Epidermal melanocyte (primary cell): ENCODE measurements at regions not wholly inside any gene's neighbourhood (a gene's known extent, or its start where the extent isn't known, plus 50 kb on each side); places are given as distances from the start of the nearest gene placed in this dataset.

ENCODE experiments used
- DNase-seq: peaks from one replicate; pipeline ENCODE4 v3.0.0; 2011; ENCODE audit warnings: low spot score; ENCODE audit not compliant: insufficient read length

DNA sequence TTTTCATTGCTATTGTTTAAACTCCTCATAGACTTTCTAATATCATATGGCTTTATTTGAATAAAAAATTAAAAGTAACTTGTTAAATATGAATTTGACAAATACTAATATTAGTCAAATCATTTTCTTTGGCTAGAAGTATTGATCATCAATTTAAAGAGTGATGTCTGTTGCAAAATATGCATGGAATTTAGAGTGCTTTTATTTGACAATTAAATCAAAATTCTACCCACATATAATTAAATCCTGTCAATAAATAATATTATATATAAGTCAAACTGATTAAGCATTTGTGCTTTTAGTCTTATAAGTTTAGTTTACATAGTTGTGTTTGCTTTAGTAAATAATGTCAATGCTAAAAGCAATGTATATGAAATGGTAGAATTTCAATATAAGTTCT is 318.6 kb upstream of the ROBO1 start:
- no peak for DNase-seq

- DNase-seq, result no peak
Measured at GRCh38 chr3:80079886-80080285, 312.1 kb upstream of the ROBO1 start.

- DNase-seq, result no peak
Measured at GRCh38 chr3:80068459-80068858, 300.7 kb upstream of the ROBO1 start.

GRCh38 chr3:80063535-80063934 is 295.7 kb upstream of the ROBO1 start:
- no peak for DNase-seq

- no peak for DNase-seq
Measured at GRCh38 chr3:80060664-80061063, 292.9 kb upstream of the ROBO1 start.

GRCh38 chr3:80055306-80055705 is 287.5 kb upstream of the ROBO1 start:
- no peak for DNase-seq

DNA sequence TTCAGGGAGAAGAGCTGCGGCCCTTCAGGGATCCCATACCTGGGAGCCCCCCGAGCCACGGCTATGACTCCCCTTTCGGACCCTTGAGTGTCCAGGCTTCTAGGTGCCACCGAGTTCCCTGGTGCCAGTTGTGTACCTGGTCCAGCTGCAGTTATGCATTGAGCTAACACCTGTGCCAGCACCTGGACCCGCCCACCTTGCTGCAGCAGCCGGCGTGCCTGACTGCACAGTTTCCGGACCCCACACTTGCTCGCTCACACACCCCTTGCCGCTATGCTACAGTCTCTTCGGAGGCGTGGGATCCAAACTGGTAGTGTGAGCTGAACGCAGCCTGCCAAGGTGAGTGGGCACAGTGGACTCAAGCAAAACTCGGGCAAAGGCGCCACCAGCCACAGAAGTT is 284.5 kb upstream of the ROBO1 start:
- no peak for DNase-seq

- DNase-seq, result no peak
Measured at GRCh38 chr3:80051602-80051962, 283.8 kb upstream of the ROBO1 start.

GRCh38 chr3:80050826-80051601 is 283.2 kb upstream of the ROBO1 start:
- no peak for DNase-seq

DNA sequence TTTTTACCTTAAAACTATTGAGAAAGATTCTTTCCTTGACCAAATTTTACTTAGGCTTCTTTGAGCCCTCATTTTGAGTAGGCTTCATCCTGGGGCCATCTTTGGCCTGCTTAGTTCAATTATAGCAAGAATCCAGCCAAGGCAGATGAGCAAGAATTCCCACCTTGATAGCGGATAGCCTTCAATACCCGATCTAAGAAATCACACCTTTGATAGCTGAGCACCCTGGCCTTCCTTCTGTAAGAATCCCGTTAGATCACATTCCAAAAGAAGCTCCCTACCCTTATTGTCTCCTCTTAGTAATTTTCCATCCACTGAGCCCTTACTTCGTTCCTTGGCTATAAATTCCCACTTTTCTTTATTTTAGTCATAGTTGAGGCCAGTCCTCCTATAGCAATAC is 275.4 kb upstream of the ROBO1 start:
- no peak for DNase-seq

DNA sequence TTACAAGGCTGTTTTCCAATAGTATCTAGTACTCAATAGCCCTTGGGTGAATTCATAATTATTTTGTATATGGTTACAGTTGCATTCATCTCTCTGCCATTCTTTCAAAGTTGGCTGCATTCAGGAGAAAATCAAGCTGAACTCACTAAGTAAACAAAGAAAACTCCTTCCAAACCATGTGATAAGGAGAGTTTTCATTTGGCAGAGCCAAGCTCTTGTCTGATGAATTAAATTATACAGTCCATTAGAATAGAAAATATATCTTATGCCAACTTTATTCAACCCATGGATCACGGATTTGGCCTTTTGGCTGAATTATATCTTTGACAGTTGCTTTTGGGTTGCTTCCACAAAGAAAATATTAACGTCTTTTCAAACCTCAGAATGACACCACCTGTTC is 272.3 kb upstream of the ROBO1 start:
- DNase-seq, result no peak

GRCh38 chr3:80036176-80036575 is 268.4 kb upstream of the ROBO1 start:
- DNase-seq, result no peak

DNA sequence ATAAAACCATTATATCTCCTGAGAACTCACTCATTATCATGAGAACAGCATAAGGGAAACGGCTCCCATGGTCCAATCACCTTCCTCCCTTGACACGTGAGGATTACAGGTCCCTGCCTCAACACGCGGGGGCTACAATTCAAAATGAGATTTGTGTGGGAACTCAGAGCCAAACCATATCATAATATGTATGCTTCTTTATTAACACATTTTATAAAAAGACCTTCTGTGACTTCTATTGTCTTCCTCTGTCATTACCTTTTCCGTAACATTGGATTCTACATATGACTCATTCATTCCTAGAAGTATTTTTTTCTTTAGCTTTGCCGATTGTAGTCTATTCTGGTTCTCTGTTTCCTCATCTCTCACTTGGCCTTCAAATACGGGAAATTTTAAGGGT is 267.2 kb upstream of the ROBO1 start:
- no peak for DNase-seq

GRCh38 chr3:80023010-80023409 is 255.2 kb upstream of the ROBO1 start:
- no peak for DNase-seq

DNA sequence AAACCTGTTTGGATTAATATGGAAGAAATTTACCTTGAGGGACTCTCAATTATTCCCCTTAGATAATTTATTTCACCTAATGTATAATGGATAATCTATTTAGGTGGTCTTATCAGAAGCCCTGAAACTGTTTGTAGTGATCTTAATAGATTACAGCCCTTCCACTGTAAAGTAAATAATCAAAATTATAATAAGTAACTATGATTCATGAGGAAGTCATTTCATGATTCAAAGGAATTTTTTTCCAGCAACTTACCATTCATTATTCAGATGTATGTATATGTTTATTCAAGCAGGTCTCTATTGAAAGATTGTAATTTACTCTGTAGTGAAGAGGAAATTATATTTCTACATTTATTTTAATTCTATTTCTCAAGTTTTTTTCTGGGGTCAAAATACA is 250.6 kb upstream of the ROBO1 start:
- DNase-seq, result no peak

DNA sequence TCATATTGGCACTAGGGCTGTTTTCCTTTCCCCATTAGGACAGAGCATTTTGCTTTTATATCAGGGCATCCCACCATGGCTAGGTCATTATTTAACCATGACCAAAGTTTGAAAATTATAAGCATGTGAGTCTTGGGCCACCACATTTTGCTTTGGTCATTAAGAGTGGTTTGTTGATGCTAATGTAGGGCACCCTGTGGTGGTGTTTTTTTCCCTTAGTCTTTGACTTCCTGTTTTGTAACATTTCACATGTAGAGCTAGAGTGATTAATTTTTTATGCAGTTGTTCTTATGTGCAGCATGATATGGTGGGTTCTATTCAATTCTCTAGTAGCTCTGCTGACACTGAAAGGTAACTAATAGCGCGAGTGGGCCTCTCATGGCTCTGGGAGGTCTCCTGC is 249.6 kb upstream of the ROBO1 start:
- DNase-seq, result no peak

GRCh38 chr3:80014576-80014975 is 246.8 kb upstream of the ROBO1 start:
- no peak for DNase-seq

GRCh38 chr3:80010021-80010571 is 242.3 kb upstream of the ROBO1 start:
- no peak for DNase-seq

GRCh38 chr3:80007522-80007921 is 239.7 kb upstream of the ROBO1 start:
- DNase-seq, result no peak

GRCh38 chr3:80006315-80006714 is 238.5 kb upstream of the ROBO1 start:
- DNase-seq, result no peak

- no peak for DNase-seq
Measured at GRCh38 chr3:80000022-80000421, 232.2 kb upstream of the ROBO1 start.

- DNase-seq, result no peak
Measured at GRCh38 chr3:79994397-79994796, 226.6 kb upstream of the ROBO1 start.

DNA sequence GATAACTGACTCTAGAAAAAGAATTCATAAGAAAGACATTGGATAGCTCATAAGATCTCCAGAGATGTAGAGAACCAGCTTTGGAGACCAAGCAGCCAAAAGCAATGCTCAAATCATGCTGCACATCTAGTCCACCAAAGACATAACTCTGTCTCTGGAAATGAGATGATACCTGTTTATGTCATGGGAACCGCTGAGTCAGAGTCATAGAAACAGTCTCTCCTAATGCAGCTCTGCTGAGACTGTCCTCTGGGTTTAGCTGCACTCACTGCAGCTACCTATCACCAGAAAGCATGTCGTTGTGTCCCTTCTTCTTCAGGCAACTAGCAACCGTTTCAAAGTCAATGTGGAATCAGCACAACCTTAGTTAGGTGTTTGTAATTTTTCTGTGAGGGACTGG is 218.5 kb upstream of the ROBO1 start:
- no peak for DNase-seq

GRCh38 chr3:79985816-79986215 is 218.0 kb upstream of the ROBO1 start:
- no peak for DNase-seq
